ENCODE measurements at regions not wholly inside any gene's neighbourhood (a gene's known extent, or its start where the extent isn't known, plus 50 kb on each side); places are given as distances from the start of the nearest gene placed in this dataset.

GRCh38 chr16:65658349-65658748 is 536.5 kb upstream of the CDH11 start:
- DNase-seq (ENCODE audit: insufficient read length, low spot score) (peak; percentile 38), FAIRE-seq (no peak)
- no peak for TF ChIP-seq POLR2A (IDR thresholded peaks at IDR 0.05; ENCODE audit: low read depth, low read length)

- DNase-seq (ENCODE audit: insufficient read length, low spot score) (no peak), FAIRE-seq (no peak)
- no peak for TF ChIP-seq POLR2A (IDR thresholded peaks at IDR 0.05; ENCODE audit: low read depth, low read length)
Measured at GRCh38 chr16:65657556-65657955, 535.7 kb upstream of the CDH11 start.

- no peak for FAIRE-seq
- no peak for DNase-seq (ENCODE audit: insufficient read length, low spot score)
- TF ChIP-seq POLR2A (IDR thresholded peaks at IDR 0.05; ENCODE audit: low read depth, low read length): no peak
Measured at GRCh38 chr16:65657071-65657494, 535.2 kb upstream of the CDH11 start.

- no peak for FAIRE-seq
- no peak for TF ChIP-seq POLR2A (IDR thresholded peaks at IDR 0.05; ENCODE audit: low read depth, low read length)
- DNase-seq (ENCODE audit: insufficient read length, low spot score): no peak
Measured at GRCh38 chr16:65655802-65656201, 533.9 kb upstream of the CDH11 start.

GRCh38 chr16:65648101-65648500 is 526.2 kb upstream of the CDH11 start:
- FAIRE-seq (no peak), DNase-seq (ENCODE audit: insufficient read length, low spot score) (no peak)
- TF ChIP-seq POLR2A (IDR thresholded peaks at IDR 0.05; ENCODE audit: low read depth, low read length): no peak

GRCh38 chr16:65644821-65645220 is 523.0 kb upstream of the CDH11 start:
- no peak for TF ChIP-seq POLR2A (IDR thresholded peaks at IDR 0.05; ENCODE audit: low read depth, low read length)
- no peak for DNase-seq (ENCODE audit: insufficient read length, low spot score)
- FAIRE-seq: no peak

GRCh38 chr16:65641762-65642289 is 520.0 kb upstream of the CDH11 start:
- DNase-seq (ENCODE audit: insufficient read length, low spot score): no peak
- no peak for FAIRE-seq
- no peak for TF ChIP-seq POLR2A (IDR thresholded peaks at IDR 0.05; ENCODE audit: low read depth, low read length)

- no peak for DNase-seq (ENCODE audit: insufficient read length, low spot score)
- no peak for FAIRE-seq
- no peak for TF ChIP-seq POLR2A (IDR thresholded peaks at IDR 0.05; ENCODE audit: low read depth, low read length)
Measured at GRCh38 chr16:65641049-65641761, 519.3 kb upstream of the CDH11 start.

- no peak for DNase-seq (ENCODE audit: insufficient read length, low spot score)
- no peak for TF ChIP-seq POLR2A (IDR thresholded peaks at IDR 0.05; ENCODE audit: low read depth, low read length)
- no peak for FAIRE-seq
Measured at GRCh38 chr16:65634833-65635232, 513.0 kb upstream of the CDH11 start.

- DNase-seq (ENCODE audit: insufficient read length, low spot score) (no peak), FAIRE-seq (no peak)
- TF ChIP-seq POLR2A (IDR thresholded peaks at IDR 0.05; ENCODE audit: low read depth, low read length): no peak
Measured at GRCh38 chr16:65634291-65634690, 512.4 kb upstream of the CDH11 start.

GRCh38 chr16:65624666-65625065 is 502.8 kb upstream of the CDH11 start:
- TF ChIP-seq POLR2A (IDR thresholded peaks at IDR 0.05; ENCODE audit: low read depth, low read length): no peak
- DNase-seq (ENCODE audit: insufficient read length, low spot score) (no peak), FAIRE-seq (no peak)

- TF ChIP-seq POLR2A (IDR thresholded peaks at IDR 0.05; ENCODE audit: low read depth, low read length): no peak
- no peak for FAIRE-seq
- no peak for DNase-seq (ENCODE audit: insufficient read length, low spot score)
Measured at GRCh38 chr16:65624229-65624628, 502.4 kb upstream of the CDH11 start.

GRCh38 chr16:65622871-65623270 is 501.0 kb upstream of the CDH11 start:
- no peak for TF ChIP-seq POLR2A (IDR thresholded peaks at IDR 0.05; ENCODE audit: low read depth, low read length)
- DNase-seq (ENCODE audit: insufficient read length, low spot score) (no peak), FAIRE-seq (no peak)

- FAIRE-seq (no peak), DNase-seq (ENCODE audit: insufficient read length, low spot score) (no peak)
- no peak for TF ChIP-seq POLR2A (IDR thresholded peaks at IDR 0.05; ENCODE audit: low read depth, low read length)
Measured at GRCh38 chr16:65622151-65622550, 500.3 kb upstream of the CDH11 start.

GRCh38 chr16:65621640-65622039 is 499.8 kb upstream of the CDH11 start:
- no peak for DNase-seq (ENCODE audit: insufficient read length, low spot score)
- no peak for FAIRE-seq
- no peak for TF ChIP-seq POLR2A (IDR thresholded peaks at IDR 0.05; ENCODE audit: low read depth, low read length)

All from H54 (cell line).